ENCODE measurements at regions not wholly inside any gene's neighbourhood (a gene's known extent, or its start where the extent isn't known, plus 50 kb on each side); places are given as distances from the start of the nearest gene placed in this dataset.

- TF ChIP-seq KDM4A (IDR thresholded peaks at IDR 0.05; ENCODE audit: low read depth, low read length, severe bottlenecking) (no peak), RAD21 (IDR thresholded peaks at IDR 0.05 in 1 of 2, conservative IDR thresholded peaks at IDR 0.05 in 1 of 2; ENCODE audit: low read depth in 2 of 2, low read length in 2 of 2) (no peak), GTF2F1 (IDR thresholded peaks at IDR 0.05; ENCODE audit: borderline replicate concordance, low read depth, low read length) (no peak), TCF12 (IDR thresholded peaks at IDR 0.05; ENCODE audit: low read depth, low read length) (no peak), SIX5 (IDR thresholded peaks at IDR 0.05; ENCODE audit: low read depth, low read length) (no peak), ATF3 (IDR thresholded peaks at IDR 0.05; ENCODE audit: insufficient read depth, low read depth, low read length) (no peak)
Measured at GRCh38 chr2:14942987-14943386, 310.5 kb downstream of the LRATD1 start (continued).
